IPS-NIHi7 (cell line): ENCODE measurements at regions not wholly inside any gene's neighbourhood (a gene's known extent, or its start where the extent isn't known, plus 50 kb on each side); places are given as distances from the start of the nearest gene placed in this dataset.
"Not testable (repeated sequence)": the region's sequence is repeated elsewhere in the genome, so short reads cannot be mapped to it uniquely, and the experiment has no call there.

Source experiments
- DNase-seq: peaks from one replicate; pipeline ENCODE4 v3.0.0; 2012; ENCODE audit warnings: mixed read lengths; ENCODE audit errors: extremely low spot score

DNA sequence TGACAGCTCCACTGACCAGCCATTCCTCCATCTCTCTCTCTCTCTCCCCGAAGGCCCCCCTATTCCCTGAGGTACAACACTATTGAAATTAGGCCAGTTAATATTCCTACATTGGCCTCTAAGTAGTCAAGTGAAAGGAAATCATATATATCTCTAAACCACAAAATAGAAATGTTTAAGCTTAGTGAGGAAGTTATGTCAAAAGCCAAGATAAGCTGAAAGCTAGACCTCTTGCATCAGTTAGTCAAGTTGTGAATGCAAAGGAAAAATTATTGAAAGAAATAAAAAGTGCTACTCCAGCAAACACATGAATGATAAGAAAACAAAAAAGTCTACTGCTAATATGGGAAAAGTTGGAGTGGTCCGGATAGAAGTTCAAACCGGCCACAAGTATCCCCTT lies 301.3 kb upstream of the RBMS1 start:
- no peak for DNase-seq

- DNase-seq: no peak
Observed at GRCh38 chr2:160803881-160804280, 310.3 kb upstream of the RBMS1 start.

DNA sequence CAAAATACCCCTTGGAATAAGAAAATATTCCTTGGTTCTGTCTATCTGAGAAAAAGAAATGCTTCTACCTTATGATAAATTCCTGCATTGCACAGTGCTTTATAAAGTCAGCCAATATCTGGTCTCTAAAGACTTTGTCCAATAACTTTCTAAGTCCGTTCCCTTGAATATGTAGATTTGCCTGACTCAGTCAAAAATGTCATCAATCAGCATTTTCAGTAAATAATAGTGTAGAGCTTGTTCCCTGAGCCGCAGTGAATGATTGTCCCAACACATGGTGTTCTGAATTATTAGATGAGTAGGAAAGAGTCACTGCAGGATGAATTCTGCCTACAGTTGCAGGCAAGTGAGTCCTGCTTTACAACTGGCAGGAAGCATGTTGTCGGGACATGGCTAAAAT lies 316.8 kb upstream of the RBMS1 start:
- no peak for DNase-seq

GRCh38 chr2:160812830-160813505 lies 319.4 kb upstream of the RBMS1 start:
- DNase-seq: no peak

DNA sequence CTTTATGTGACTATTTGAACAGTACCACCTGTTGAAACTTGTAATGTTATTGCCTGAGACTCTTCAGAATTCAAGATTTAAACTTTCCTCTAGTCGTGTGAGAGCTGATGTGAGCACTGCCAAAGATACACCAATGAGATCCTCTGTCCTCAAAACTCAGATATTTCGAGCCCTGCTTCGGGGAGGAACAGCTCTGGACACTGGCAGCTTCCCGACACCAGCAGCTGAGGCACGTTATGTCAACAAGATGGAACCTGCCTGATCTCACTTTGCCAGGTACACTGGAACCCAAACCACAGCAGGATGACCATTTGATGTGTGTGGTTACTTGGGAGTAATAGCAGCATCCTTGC lies 319.9 kb upstream of the RBMS1 start:
- DNase-seq: no peak

GRCh38 chr2:160816916-160817499 lies 323.4 kb upstream of the RBMS1 start:
- DNase-seq: no peak

DNA sequence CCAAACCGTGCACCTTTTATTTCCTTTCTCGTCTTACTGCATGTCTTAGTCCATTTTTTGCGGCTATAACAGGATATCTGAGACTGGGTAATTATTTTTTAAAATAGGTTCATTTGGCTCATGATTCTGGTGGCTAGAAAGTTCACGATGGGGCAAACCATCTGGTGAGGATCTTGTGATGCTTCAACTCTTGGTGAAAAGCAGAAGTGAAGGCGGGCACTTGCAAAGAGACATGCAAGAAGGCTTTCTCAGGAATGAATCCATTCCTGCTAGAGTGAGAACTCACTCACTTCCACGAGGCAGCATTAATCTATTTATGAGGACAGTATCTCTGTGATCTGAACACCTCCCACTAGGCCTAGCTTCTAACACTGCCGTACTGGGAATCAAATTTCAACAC lies 327.1 kb upstream of the RBMS1 start:
- DNase-seq: no peak

- no peak for DNase-seq
Observed at GRCh38 chr2:160822006-160822405, 328.4 kb upstream of the RBMS1 start.

DNA sequence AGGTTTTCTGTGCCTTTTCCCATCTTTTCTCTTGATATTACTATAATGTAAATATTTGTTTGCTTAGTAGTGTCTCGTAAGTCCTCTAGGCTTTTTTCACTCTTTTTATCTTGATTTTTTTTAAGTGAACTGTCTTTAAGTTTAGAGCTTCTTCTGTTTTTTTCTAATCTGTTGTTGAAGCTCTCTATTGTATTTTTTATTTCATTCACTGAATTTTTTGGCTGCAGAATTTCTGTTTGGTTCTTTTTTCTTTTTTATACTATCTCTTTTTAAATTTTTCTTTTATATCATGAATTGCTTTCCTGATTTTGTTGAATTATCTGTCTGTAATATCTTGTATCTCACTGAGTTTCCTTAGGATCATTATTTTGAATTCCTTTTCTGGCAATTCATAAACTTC lies 331.8 kb upstream of the RBMS1 start:
- no peak for DNase-seq

DNA sequence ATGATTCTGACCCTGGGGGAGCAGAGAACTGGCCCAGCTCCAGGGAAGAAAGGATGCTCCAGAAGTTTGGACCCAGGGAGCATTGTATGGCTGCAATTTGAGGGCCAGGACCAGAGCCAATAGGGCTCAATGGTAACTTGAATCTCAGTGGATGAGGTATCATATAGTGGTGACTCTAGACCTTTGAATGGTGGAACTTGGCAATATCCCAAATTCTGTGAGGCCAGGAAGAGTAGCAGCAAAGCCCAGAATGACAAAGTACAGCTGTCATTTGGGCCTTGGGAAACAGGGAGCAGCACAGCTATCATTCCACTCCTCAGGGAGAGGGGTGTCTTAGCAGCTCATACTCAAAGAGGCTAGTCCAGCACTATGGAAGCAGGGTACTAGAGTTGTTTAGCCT lies 332.9 kb upstream of the RBMS1 start:
- DNase-seq: no peak

DNA sequence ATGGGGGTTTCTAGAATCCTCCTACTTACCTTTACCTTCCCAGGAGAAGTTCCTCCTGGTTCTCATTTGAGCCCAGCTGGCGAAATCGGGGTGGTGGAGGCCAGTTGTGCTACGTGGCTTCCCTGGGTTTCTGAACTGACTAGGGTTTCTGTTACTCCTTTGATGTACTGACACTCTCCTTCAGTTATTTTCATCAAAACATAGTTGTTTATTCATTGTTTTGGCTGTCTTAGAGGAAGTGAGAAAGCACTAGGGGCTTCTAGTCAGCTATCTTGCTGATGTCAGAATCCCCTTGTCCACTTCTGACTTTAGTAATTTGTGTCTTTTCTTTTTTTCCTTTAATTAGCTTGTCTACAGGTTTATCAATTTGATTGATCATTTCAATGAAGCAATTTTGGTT lies 332.2 kb upstream of the TANK start:
- no peak for DNase-seq

DNA sequence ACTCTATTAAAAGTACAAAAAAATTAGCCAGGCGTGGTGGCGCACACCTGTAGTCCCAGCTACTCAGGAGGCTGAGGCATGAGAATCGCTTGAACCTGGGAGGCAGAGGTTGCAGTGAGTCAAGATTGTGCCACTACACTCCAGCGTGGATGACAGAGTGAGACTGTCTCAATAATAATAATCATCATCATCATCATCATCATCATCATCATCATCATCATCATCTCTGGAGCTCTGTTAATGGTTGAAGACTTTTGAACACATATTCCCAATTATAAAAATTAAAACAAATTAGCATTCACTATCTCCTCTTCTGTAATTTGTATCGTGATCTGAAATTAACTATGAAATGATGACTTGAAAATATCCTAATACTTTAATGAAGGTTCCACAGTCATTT lies 327.8 kb upstream of the TANK start:
- not testable (repeated sequence) for DNase-seq

- no peak for DNase-seq
Observed at GRCh38 chr2:160835166-160835565, 325.1 kb upstream of the TANK start.

GRCh38 chr2:160836755-160837154 lies 323.5 kb upstream of the TANK start:
- no peak for DNase-seq

DNA sequence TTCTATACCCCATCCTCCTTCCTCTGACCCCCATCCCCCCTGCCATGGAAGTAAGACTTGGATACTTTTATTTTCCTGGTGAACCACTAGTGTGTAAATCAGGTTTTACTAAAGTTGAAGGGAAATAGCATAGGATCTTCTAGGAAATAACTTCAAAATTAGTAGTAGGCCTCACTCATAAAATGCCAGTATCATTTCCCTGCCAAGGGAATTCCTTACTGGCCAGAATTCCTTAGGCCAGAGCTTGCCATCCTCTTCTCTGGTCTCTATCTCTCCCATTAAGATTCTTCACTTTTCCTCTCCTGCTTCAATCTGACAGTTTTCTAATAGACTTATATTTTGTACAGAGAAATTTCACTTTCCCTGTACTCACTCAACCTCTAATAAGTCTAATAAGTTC lies 322.8 kb upstream of the TANK start:
- no peak for DNase-seq

GRCh38 chr2:160838147-160838546 lies 322.1 kb upstream of the TANK start:
- DNase-seq: no peak

DNA sequence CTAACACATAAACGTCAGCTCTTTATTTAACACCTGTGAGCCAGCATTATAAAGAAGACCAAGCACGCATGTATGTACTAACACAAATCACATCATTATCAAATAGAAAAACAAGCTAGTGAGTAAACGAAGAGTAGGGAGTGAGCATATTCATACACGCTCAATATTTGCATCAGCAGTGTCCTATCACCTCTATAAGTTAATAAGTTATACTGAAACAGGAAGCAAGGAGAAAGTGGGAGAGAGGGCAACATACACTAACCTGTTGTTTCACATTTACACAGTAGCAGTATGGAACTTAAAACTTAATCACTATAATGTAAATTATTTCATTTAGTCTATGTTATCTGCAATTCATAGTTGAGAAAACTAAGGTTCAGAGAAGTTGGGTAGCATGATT lies 321.5 kb upstream of the TANK start:
- DNase-seq: no peak

DNA sequence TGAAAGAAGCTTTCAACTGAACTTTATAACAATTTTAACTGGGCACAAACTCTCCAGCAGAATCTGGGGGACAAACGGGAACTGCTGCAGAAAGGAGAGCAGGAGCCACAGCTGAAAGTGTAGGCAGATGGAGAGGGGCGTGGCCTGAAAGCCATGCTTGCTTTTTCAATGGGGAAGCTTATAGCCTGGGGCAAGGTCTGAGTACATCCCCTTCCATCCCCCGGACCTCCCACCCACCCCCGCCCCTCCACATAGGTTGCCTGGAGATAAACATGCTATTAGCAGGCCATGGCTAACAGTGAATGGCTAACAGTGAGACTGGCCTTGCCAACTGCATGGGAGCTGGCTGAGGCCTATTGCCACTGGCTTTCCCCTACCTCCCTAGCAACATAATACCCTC lies 317.9 kb upstream of the TANK start:
- peak; percentile 27 for DNase-seq

DNA sequence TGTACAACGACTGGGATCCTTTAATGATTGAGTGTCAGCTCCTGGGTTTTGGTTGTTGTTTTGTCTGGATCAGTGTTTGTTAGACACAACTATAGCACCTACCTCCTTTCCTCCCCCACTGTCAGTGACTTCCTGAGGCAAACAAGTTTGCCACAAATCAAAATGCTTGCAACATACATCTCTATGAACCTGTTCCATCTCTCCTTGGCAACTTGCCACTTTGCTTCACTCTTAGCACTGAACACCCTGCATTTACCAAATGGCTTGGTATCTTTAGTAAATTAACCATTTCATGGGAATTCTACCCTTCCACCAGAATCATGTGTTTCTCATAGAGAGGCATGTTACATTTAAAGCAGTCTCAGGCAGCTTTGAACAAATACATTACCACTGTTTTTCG lies 301.1 kb upstream of the TANK start:
- DNase-seq: no peak

- no peak for DNase-seq
Observed at GRCh38 chr2:160862226-160862625, 298.0 kb upstream of the TANK start.

- DNase-seq: no peak
Observed at GRCh38 chr2:160868891-160869290, 291.3 kb upstream of the TANK start.

DNA sequence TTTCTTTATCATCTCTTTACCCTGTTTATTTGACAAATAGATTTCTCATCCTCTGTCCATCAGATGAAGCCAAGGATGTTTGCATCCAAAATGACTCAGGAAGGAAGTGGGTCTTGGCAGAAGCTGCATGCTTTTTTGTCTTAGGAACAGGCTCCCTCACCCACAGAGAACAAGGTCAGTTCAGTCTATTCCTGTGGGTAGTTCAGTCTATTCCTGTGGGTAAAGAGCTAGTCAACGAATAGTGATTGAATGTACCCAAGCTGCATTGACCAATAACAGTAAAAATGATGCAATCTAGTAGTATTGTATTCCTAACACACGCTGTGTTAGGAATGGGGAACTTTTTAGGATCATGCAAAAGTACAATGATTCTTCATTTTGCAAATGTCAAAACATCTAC lies 290.8 kb upstream of the TANK start:
- no peak for DNase-seq

DNA sequence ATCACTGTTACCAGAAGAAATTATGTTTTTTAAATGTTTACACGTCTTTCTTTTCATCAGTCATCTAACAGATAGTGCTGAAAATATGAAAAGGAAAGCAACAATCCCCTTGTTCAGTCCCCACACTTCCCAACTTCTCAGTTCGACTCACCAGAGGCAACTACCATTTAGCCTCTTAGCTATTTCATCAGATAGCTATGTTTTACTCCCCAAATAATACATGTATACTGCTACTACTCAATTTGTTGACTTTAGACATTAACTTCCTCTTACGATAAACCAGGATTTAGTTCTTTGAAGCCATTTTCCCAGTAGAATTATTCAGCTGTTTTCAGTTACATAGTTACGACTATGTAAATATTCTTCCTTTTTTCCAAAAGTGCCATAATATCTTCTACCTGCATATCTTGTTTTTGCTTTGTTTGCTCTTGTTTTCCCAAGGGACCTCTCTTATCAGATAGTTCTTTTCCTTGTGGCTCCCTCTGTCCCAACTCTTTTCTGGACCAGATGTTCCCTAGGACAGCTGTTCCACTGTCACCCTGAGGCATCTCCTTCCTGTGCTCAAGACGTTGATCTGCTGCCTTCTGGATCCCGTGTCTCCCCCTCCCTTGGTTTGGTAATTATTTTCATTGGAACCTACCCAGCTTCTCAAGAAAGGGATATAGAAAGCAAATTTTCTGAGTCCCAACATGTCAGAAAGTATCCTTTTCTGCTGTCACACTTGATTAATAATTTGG lies 289.3 kb upstream of the TANK start:
- DNase-seq: no peak
